ENCODE measurements at regions not wholly inside any gene's neighbourhood (a gene's known extent, or its start where the extent isn't known, plus 50 kb on each side); places are given as distances from the start of the nearest gene placed in this dataset.

GRCh38 chr16:6274351-6274750 lies 1058.3 kb upstream of the RBFOX1 start:
- TF ChIP-seq SIN3A (IDR thresholded peaks at IDR 0.05; ENCODE audit: borderline replicate concordance, insufficient read depth, low read length) (no peak), REST (IDR thresholded peaks at IDR 0.05; ENCODE audit: insufficient read depth in 1 of 2, low read depth in 2 of 2, low read length in 2 of 2) (no peak), TAF1 (IDR thresholded peaks at IDR 0.05; ENCODE audit: borderline replicate concordance, insufficient read depth, low read length) (no peak), POLR2AphosphoS5 (IDR thresholded peaks at IDR 0.05; ENCODE audit: low read depth, low read length) (no peak)
